Heart left ventricle (tissue), 13 donors: ENCODE measurements at regions not wholly inside any gene's neighbourhood (a gene's known extent, or its start where the extent isn't known, plus 50 kb on each side); places are given as distances from the start of the nearest gene placed in this dataset.

ENCODE experiments used
- POLR2A ChIP-seq, 2 donors: fragments of 450-650 bp; IDR thresholded peaks; one replicate each; pipeline ENCODE4 v1.6.1; 2017; ENCODE audit warnings: antibody characterized with exemption in 2 of 2, mild to moderate bottlenecking in 2 of 2, moderate library complexity in 2 of 2
- TF ChIP-seq, protein P1 (sequence below), 12 donors: fragments of 200-600 bp; sonication (generic) in 4 of 12; IDR thresholded peaks; one replicate each; pipeline versions ENCODE4 v1.5.0 to v1.8.0; 2018 to 2022; ENCODE audit warnings: antibody characterized with exemption in 12 of 12, mild to moderate bottlenecking in 5 of 12
- donor health status: ischemic (EF 13 %, LVEDD 7.1; RV severe dilation, severe dysfunction).
- donor health status: DM: no; HTN: yes; CAD: no.
- donor health status: DM: no; HTN: no; CAD: no.
- donor health status: ischemic (EF 25% LVEDD 6.9; RV normal size, moderate dysfunction).
- donor health status: ischemic (EF 25% LVEDD 5.7; RV mildly dilated, moderate dysfunction).
- donor health status: ischemic (EF 35%, LVEDD 5.7; RV mildly dilated, moderate dysfunction).
- donor health status: nonischemic (EF 11% LVEDD 7.7; RV severe dilation, severe dysfunction).
- donor health status: DM: yes; HTN: yes; CAD: no.
- donor health status: PGD.
- donor health status: ischemic (EF 29% LVEDD 5.4; RV normal size, mild dysfunction).
- donor health status: nonischemic (EF 23%, LVEDD 6.1; RV moderate dilation, normal function).

DNA sequence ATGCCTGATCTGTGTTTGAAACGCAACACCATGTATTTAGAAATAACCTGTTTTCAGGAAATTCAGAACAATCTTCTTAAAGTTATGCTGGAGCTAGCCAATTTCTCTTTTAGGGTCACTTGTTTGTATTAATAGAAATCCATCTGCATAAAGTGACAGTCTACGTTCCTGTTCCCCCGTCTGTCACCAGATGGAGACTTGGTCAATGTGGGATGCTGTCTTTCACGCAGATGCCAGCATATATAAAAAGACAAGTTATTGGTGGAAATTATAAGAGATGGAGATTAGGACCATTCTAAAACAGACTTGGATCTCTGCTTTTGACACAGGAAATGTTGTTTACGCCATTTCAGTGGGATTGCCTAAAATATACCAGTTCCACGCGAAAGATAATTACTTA, 162.5 kb upstream of the STMND1 start:
- TF ChIP-seq, protein P1, sequence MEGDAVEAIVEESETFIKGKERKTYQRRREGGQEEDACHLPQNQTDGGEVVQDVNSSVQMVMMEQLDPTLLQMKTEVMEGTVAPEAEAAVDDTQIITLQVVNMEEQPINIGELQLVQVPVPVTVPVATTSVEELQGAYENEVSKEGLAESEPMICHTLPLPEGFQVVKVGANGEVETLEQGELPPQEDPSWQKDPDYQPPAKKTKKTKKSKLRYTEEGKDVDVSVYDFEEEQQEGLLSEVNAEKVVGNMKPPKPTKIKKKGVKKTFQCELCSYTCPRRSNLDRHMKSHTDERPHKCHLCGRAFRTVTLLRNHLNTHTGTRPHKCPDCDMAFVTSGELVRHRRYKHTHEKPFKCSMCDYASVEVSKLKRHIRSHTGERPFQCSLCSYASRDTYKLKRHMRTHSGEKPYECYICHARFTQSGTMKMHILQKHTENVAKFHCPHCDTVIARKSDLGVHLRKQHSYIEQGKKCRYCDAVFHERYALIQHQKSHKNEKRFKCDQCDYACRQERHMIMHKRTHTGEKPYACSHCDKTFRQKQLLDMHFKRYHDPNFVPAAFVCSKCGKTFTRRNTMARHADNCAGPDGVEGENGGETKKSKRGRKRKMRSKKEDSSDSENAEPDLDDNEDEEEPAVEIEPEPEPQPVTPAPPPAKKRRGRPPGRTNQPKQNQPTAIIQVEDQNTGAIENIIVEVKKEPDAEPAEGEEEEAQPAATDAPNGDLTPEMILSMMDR (IDR thresholded peaks at IDR 0.05) = no peak
- no peak for TF ChIP-seq POLR2A (IDR thresholded peaks at IDR 0.05)
